Endodermal cell (in vitro differentiated cells): ENCODE measurements at regions not wholly inside any gene's neighbourhood (a gene's known extent, or its start where the extent isn't known, plus 50 kb on each side); places are given as distances from the start of the nearest gene placed in this dataset.

ENCODE experiments used
- DNase-seq: peaks from one replicate; pipeline ENCODE4 v3.0.0-alpha.2; 2017
- H3K27ac ChIP-seq: 2 replicates; pipeline ENCODE4 v1.5.1; 2013; ENCODE audit warnings: mild to moderate bottlenecking, low read depth, low read length, moderate library complexity
- H3K27me3 ChIP-seq: 2 replicates; pipeline ENCODE4 v1.6.1; 2013; ENCODE audit warnings: mild to moderate bottlenecking, low read length, moderate library complexity; ENCODE audit not compliant: insufficient read depth, control insufficient read depth, poor library complexity, severe bottlenecking
- H3K36me3 ChIP-seq: 2 replicates; pipeline ENCODE4 v1.7.0; 2013; ENCODE audit warnings: mild to moderate bottlenecking, low read length, moderate library complexity; ENCODE audit not compliant: control insufficient read depth, insufficient read depth
- H3K4me1 ChIP-seq: one replicate; pipeline ENCODE4 v1.7.0; 2013; ENCODE audit warnings: low read length; ENCODE audit not compliant: control insufficient read depth, insufficient read depth
- H3K4me3 ChIP-seq: 2 replicates; pipeline ENCODE4 v1.5.1; 2013; ENCODE audit warnings: mild to moderate bottlenecking, low read length, moderate library complexity
- H3K9ac ChIP-seq: 2 replicates; pipeline ENCODE4 v1.6.1; 2013; ENCODE audit warnings: mild to moderate bottlenecking, low read length, moderate library complexity; ENCODE audit not compliant: poor library complexity, severe bottlenecking; ENCODE audit errors: extremely low read depth
- H3K9me3 ChIP-seq: 2 replicates; pipeline ENCODE4 v1.6.1; 2013; ENCODE audit warnings: mild to moderate bottlenecking, low read length, moderate library complexity; ENCODE audit not compliant: control insufficient read depth
- H3K27ac Mint-ChIP-seq: 2 replicates; pipeline ENCODE4 v1.8.0; 2020; ENCODE audit warnings: mixed read lengths
- H3K27me3 Mint-ChIP-seq: 2 replicates; pipeline ENCODE4 v1.8.0; 2021; ENCODE audit warnings: mild to moderate bottlenecking, mixed read lengths; ENCODE audit not compliant: insufficient read depth
- H3K36me3 Mint-ChIP-seq: 2 replicates; pipeline ENCODE4 v1.8.0; 2020; ENCODE audit warnings: low read depth, mixed read lengths
- H3K4me1 Mint-ChIP-seq: 2 replicates; pipeline ENCODE4 v1.8.0; 2020; ENCODE audit warnings: mixed read lengths
- H3K4me3 Mint-ChIP-seq: 2 replicates; pipeline ENCODE4 v1.8.0; 2020; ENCODE audit warnings: mild to moderate bottlenecking, moderate library complexity, mixed read lengths
- H3K9me3 Mint-ChIP-seq: 2 replicates; pipeline ENCODE4 v1.8.0; 2020; ENCODE audit warnings: mild to moderate bottlenecking, mixed read lengths
- CTCF ChIP-seq: fragments of 200-600 bp; sonication (generic); conservative IDR thresholded peaks from 2 replicates; pipeline ENCODE4 v1.5.0; 2021; ENCODE audit warnings: antibody characterized with exemption, mild to moderate bottlenecking
- WGBS, 2 experiments: methylation state at CpG; one replicate each; pipeline versions ENCODE4 v1.1.5 to v1.1.7; 2013; ENCODE audit warnings: missing lambda C conversion rate in 2 of 2, mixed read lengths in 1 of 2; ENCODE audit not compliant: insufficient coverage in 1 of 2, insufficient read length in 1 of 2; 5-methylcytosine and 5-hydroxymethylcytosine counted together

GRCh38 chr6:23246896-23247295 is 677.5 kb downstream of the HDGFL1 start:
- no peaks in the 10 kb centered on the region for H3K4me1 Mint-ChIP-seq
- WGBS, 2 experiments, result 95% methylated on average over 3 of the region's 4 CpGs; no CpG with 5 or more reads in 1 of the 2 experiments
- no peak overlapping the region for H3K4me3 Mint-ChIP-seq

GRCh38 chr6:23250556-23250955 is 681.2 kb downstream of the HDGFL1 start:
- no peaks in the 10 kb centered on the region for H3K9me3 ChIP-seq
- H3K27ac Mint-ChIP-seq, result no peak overlapping the region
- no peaks in the 10 kb centered on the region for H3K4me1 Mint-ChIP-seq
- H3K36me3 ChIP-seq, result no peaks in the 10 kb centered on the region
- H3K9me3 Mint-ChIP-seq, result peaks cover 14% of the 10 kb centered on the region
- H3K36me3 Mint-ChIP-seq, result no peaks in the 10 kb centered on the region
- no peaks in the 10 kb centered on the region for H3K27me3 ChIP-seq
- no peak for DNase-seq
- no peak for TF ChIP-seq CTCF
- WGBS, 2 experiments, result 67% methylated on average over 1 of the region's 2 CpGs; no CpG with 5 or more reads in 1 of the 2 experiments
- no peak overlapping the region for H3K9ac ChIP-seq
- H3K4me3 Mint-ChIP-seq, result no peak overlapping the region
- H3K4me1 ChIP-seq, result no peaks in the 10 kb centered on the region
- H3K27ac ChIP-seq, result no peak overlapping the region
- H3K27me3 Mint-ChIP-seq, result no peaks in the 10 kb centered on the region
- no peak overlapping the region for H3K4me3 ChIP-seq

More at GRCh38 chr6:23246896-23247295, 677.5 kb downstream of the HDGFL1 start:
- Histone ChIP-seq H3K4me3 (no peak overlapping the region), H3K4me1 (no peaks in the 10 kb centered on the region), H3K27ac (no peak overlapping the region), H3K9me3 (no peaks in the 10 kb centered on the region), H3K27me3 (no peaks in the 10 kb centered on the region), H3K36me3 (no peaks in the 10 kb centered on the region), H3K9ac (no peak overlapping the region)
- H3K9me3 Mint-ChIP-seq, result no peaks in the 10 kb centered on the region
- TF ChIP-seq CTCF, result no peak
- no peaks in the 10 kb centered on the region for H3K27me3 Mint-ChIP-seq
- no peak for DNase-seq
- no peak overlapping the region for H3K27ac Mint-ChIP-seq
- H3K36me3 Mint-ChIP-seq, result no peaks in the 10 kb centered on the region

GRCh38 chr6:23262864-23263263 is 693.5 kb downstream of the HDGFL1 start:
- 86 to 100% methylated on average over 1 to 2 of the region's 2 CpGs for WGBS, 2 experiments
- Histone ChIP-seq H3K9me3 (peaks cover 72% of the 10 kb centered on the region), H3K36me3 (no peaks in the 10 kb centered on the region), H3K4me1 (no peaks in the 10 kb centered on the region), H3K27me3 (no peaks in the 10 kb centered on the region), H3K4me3 (no peak overlapping the region), H3K27ac (no peak overlapping the region), H3K9ac (no peak overlapping the region)
- TF ChIP-seq CTCF, result no peak
- no peaks in the 10 kb centered on the region for H3K27me3 Mint-ChIP-seq
- H3K9me3 Mint-ChIP-seq, result peaks cover 63% of the 10 kb centered on the region
- H3K36me3 Mint-ChIP-seq, result peaks cover 14% of the 10 kb centered on the region
- H3K27ac Mint-ChIP-seq, result no peak overlapping the region
- no peak overlapping the region for H3K4me3 Mint-ChIP-seq
- no peak for DNase-seq
- no peaks in the 10 kb centered on the region for H3K4me1 Mint-ChIP-seq
